ENCODE measurements at regions not wholly inside any gene's neighbourhood (a gene's known extent, or its start where the extent isn't known, plus 50 kb on each side); places are given as distances from the start of the nearest gene placed in this dataset.

GRCh38 chr7:45401851-45402250 is 172.3 kb upstream of the ADCY1 start:
- H3K4me3 ChIP-seq (ENCODE audit: low read depth, low read length): no peak overlapping the region
- no peak for TF ChIP-seq CTCF (IDR thresholded peaks at IDR 0.05; ENCODE audit: low read depth, low read length)
- in situ Hi-C loops (cut with HindIII; ENCODE audit: low sequenced_read_pairs): no loop called here
- DNase-seq (ENCODE audit: low read depth, low spot score): no peak

- DNase-seq (ENCODE audit: low read depth, low spot score): peak; percentile 79
- no peak for TF ChIP-seq CTCF (IDR thresholded peaks at IDR 0.05; ENCODE audit: low read depth, low read length)
- in situ Hi-C loops (cut with HindIII; ENCODE audit: low sequenced_read_pairs): no loop called here
- no peak overlapping the region for H3K4me3 ChIP-seq (ENCODE audit: low read depth, low read length)
These were observed 171.5 kb upstream of the ADCY1 start for GRCh38 chr7:45402480-45403218.

- no peak overlapping the region for H3K4me3 ChIP-seq (ENCODE audit: low read depth, low read length)
- TF ChIP-seq CTCF (IDR thresholded peaks at IDR 0.05; ENCODE audit: low read depth, low read length): no peak
- in situ Hi-C loops (cut with HindIII; ENCODE audit: low sequenced_read_pairs): no loop called here
- no peak for DNase-seq (ENCODE audit: low read depth, low spot score)
These were observed 169.5 kb upstream of the ADCY1 start for GRCh38 chr7:45404622-45405021.

- no peak for TF ChIP-seq CTCF (IDR thresholded peaks at IDR 0.05; ENCODE audit: low read depth, low read length)
- H3K4me3 ChIP-seq (ENCODE audit: low read depth, low read length): no peak overlapping the region
- DNase-seq (ENCODE audit: low read depth, low spot score): no peak
- in situ Hi-C loops (cut with HindIII; ENCODE audit: low sequenced_read_pairs): no loop called here
These were observed 166.3 kb upstream of the ADCY1 start for GRCh38 chr7:45407730-45408408.

- DNase-seq (ENCODE audit: low read depth, low spot score): no peak
- in situ Hi-C loops (cut with HindIII; ENCODE audit: low sequenced_read_pairs): no loop called here
- no peak overlapping the region for H3K4me3 ChIP-seq (ENCODE audit: low read depth, low read length)
- no peak for TF ChIP-seq CTCF (IDR thresholded peaks at IDR 0.05; ENCODE audit: low read depth, low read length)
These were observed 165.8 kb upstream of the ADCY1 start for GRCh38 chr7:45408409-45408737.

- H3K4me3 ChIP-seq (ENCODE audit: low read depth, low read length): no peak overlapping the region
- DNase-seq (ENCODE audit: low read depth, low spot score): no peak
- TF ChIP-seq CTCF (IDR thresholded peaks at IDR 0.05; ENCODE audit: low read depth, low read length): no peak
- in situ Hi-C loops (cut with HindIII; ENCODE audit: low sequenced_read_pairs): no loop called here
These were observed 163.3 kb upstream of the ADCY1 start for GRCh38 chr7:45410893-45411292.

Measured in astrocyte of the spinal cord (primary cell).